ENCODE measurements at regions not wholly inside any gene's neighbourhood (a gene's known extent, or its start where the extent isn't known, plus 50 kb on each side); places are given as distances from the start of the nearest gene placed in this dataset.
"Not testable (repeated sequence)": the region's sequence is repeated elsewhere in the genome, so short reads cannot be mapped to it uniquely, and the experiment has no call there.

DNA sequence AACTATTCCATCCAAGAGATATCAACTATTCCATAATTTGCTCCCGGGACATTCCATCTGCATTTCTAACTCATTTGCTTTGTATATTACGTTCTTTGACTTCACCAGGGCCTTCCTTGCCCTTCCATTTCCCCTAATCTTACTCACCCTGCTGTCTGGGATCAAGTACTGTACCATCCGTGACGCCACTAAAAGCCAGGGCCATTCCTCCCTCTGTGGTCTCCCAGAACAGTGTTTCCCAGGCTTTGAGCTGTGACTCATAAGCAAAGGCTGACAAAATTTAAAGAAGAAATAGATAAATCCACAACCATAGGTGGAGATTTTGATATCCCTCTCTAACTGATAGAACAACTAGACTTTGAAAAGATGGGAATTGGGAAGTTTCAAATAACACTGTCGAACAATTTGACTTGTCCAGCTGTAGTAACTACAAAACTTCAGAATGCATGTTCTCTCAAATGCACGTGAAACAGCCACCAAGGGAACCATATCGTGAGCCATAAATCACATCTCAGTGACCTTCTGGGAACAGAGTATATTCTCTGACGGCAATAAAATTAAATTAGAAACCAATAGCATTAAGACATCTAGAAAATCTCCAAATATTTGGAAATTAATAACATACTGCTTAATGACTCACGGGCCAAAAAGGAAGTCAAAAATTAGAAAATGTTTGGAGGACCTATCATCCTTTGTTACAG lies 501.0 kb downstream of the SETD4 start:
- no peak for DNase-seq

DNA sequence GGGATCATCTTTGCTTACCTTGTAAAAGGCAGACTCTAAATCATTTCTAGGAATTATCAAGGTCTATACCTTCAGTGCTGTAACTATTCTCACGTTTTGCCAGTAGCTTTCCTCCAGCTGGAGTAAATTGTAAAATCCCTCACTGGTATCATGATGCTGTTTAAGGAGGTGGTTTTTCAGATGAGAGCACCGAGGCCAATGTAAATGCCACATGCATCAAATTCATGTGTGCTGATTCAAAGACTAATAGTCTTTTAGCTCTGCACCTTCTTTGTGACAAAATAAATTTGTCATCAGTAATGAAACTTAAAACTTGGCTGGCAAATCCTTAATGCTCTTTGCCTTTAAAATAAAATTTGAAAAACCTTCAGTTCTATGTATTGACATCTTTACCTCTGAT lies 503.8 kb downstream of the SETD4 start:
- DNase-seq, result no peak

DNA sequence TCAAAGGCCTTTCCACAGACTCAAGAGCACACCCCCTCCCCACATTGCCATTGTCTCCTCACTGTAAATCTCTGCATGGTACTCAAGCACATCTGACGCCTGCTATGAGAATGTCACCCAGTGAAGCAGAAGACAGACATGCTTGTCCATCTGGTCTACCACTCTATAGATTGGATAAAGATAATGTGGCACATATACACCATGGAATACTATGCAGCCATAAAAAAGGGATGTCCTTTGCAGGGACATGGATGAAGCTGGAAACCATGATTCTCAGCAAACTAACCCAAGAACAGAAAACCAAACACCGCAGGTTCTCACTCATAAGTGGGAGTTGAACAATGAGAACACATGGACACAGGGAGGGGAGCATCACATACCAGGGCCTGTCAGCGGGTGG lies 503.4 kb upstream of the RUNX1 start:
- not testable (repeated sequence) for DNase-seq

DNA sequence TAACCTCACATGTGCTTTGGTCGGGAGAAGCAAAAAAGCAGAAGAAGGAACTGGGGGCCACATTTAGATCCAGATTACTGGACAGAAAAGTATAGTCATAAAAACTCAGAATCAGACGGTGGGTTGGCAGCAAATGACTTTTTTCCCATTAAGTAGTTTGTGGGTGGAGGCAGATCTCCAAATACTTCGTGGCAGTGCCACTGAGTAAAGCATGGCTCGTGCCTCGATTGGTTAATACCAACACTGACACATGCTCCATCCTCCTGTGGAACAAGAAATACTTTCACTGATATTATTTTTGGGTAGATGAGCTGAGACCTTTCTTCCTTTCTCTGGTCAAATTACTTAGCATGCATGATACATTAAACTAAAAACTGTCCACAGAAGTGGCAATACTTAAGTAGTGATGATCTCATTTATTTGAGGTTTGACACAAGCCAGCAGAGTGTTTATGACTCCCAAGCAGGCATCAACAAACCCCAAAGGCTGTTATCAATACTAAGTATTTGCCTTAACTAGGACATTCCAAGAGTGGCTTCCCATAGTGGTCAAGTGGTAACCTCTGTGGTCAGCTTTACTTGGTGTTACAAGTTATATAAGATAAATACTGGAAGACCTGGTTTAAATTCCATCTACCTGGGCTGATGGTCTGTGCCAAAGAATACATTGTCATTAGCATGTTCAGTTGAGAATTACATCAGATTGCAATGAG lies 500.0 kb upstream of the RUNX1 start:
- no peak for DNase-seq

DNA sequence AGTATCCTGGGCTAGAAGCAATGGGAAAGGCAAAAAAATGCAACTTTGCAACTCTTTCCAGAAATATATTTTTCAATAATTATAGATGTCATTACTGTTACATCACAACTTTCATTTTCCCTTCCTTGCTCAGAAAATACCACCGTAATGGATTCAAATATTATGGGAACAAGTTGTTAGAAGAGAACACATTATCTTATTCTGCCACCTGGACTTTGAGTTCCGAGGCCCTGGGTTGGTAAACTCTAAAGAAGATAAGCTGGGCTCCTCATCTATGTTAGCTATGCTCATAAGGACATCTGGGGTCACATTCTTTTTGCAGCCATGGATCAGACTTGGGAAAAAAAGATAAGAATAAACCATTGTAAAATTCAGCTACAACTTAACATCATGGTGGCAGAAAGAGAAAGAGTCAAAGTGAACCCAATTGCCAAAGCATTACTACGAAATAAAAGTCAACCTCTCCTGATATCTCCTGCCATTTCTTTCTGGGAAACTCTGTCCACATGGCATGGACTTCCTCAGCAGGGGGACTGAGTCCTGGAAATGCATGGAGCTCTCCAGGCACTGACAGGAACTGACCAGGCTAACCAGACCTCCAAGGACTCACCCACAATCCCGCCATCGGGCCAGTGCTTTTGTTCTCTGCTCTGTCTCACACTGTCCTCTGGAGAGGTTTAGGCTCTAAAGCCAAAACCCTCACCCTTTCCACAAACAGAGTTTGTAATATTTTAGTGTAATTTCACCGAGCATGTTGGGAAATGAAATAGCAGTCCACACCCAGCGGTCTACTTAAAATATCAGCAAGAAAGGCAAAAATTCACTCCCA lies 499.1 kb upstream of the RUNX1 start:
- no peak for DNase-seq

DNA sequence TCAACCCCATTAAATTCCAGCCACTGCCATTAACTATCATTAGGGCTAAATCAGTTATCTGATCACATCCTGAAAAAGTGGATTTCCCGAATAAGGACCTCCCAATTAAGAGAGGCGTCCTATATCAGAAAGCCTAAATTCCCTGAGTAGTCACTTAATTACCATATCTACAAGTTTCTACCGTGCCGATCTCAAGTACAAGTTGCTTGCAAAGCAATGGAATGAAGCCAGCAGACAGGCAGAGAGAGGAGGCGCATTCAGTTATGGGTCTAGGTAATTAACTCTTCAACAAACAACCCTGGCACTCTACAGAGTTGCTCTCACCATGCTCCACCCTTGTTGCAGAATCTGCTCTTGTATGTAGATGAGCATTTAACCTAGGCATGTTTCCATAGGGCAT lies 494.6 kb upstream of the RUNX1 start:
- no peak for DNase-seq

DNA sequence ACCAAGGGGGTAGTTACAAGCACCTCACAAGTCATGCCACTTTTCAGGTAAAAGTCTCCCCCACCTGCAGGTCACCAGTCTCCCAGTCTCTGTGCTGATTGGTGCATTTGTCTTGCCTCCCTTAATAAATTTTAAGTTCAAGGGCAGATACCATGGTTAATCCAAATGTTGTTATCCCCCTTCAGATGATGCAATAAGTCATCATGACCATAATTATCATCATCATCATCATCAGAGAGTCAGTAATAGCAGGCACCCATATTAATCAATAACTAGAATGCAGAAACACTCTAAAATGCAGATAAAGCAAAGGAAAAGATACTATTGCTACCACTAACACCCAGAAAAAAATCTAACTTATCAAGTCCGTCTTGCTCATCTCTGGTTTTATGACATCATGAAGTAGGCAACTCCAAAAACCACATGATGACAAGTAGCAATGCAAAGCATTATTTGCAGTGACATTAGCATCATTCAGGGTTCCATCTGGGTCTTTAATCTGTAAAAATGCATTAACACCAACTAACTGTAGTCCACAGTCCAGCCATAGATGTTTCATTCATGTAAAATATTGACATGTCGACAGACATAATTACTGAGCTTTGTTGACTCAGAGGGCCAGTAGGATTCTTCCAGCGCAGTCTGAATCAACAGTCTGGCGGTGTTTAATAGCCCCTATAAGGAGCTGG lies 492.0 kb upstream of the RUNX1 start:
- DNase-seq, result no peak

DNA sequence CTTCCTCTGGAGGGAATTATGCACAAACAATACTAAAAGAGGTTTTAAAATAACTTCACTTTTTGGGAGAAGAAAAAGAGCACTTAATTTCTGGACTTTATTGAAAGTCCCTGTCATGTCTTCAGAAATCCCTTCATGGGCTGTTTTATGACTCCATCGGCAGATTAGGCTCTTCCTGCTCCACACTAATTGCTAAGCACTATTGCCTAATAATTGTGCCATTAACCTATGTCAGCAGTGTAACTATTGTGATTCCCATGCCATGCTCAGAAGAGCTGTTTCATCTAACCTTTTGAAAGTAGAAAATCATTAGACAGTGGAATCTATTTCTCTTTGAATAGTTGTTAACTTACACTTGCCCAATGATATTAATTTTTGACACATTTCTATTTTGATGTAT lies 489.3 kb upstream of the RUNX1 start:
- no peak for DNase-seq

DNA sequence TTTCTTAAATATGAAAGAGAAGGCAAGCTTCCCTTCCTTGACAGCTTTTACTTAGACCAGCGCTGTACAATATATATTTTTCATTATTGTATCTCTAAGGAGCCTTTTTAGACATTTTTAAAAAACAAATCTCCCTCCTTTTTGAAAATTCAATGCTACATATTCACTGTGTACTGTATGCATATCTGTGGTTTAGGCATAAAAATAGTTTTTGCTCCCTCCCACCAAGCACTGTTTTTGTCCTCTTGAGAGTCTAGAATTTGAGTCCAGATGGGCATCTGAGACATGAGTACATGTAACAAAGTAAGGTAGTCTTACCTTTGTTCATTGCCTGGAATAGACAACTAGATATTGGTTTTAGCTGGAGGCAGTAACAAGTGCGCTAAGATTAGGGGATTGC lies 488.5 kb upstream of the RUNX1 start:
- no peak for DNase-seq

DNA sequence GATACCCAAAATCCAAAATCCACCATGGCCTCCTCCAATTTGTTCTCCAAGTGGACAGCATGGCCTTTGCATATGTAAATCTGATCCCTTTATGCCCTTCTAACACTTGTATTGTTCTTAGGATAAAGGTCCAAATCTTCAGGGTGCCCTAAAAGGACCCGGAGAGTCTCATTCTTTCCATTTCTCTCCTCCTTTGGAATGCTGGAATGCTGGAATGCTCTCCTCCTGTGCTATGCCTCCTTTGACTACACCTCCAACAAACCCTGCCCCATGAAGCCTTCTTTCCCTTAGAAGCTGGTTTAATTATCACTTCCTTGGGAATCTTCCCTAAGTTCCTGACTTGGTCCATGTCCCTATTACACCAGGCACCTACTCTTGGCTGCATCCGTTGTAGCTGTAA lies 484.8 kb upstream of the RUNX1 start:
- DNase-seq, result no peak

DNA sequence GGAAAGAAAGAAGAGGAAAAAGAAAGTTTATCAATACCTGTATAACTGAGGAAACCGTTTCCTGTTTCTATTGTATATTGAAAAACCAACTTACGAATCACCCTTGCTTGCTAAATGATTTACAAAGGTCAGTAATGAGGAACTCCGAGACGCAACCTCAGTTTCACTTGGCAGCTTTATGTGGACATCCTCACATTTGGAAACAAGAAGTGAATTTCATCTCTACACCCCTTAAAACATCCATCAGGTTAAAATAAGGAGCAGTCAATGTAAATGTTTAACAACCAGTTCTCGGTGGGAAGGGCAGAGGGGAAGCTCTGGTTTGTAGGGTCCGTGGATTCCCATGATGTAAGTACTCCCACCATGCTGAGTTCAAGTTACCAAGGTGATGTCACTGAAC lies 481.7 kb upstream of the RUNX1 start:
- DNase-seq, result no peak

DNA sequence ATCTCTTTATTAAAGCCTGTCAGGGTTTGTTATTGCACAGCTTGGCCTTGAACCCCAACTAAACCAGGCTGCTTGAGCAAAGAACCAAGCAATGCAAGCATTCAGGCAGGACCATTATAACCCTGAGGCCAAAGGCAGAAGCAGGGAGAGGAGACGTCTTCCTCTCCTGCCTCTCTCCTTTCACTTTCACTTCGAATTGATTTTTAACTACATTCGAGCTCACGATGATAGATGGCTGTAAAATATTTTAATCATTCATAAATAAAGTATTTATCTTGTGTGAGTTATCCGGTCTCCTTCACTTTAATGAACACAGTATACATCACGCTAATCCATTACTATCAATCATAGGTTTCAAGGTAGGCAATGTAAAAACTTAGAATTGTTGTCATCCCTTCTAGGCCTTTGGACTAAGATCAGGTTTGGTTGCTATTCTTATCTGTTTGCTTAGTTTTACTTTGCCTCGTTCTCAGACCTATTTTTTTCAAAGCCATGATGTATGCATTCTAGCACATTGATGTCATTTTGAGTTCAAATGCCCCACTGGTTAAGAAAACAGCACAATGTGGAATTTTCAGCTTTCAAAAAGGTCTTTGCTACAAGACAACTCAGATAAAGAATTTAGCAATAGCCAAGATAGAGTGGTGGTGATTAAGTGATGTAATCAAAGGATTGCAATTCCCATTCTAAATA lies 480.2 kb upstream of the RUNX1 start:
- peak; percentile 44 for DNase-seq

DNA sequence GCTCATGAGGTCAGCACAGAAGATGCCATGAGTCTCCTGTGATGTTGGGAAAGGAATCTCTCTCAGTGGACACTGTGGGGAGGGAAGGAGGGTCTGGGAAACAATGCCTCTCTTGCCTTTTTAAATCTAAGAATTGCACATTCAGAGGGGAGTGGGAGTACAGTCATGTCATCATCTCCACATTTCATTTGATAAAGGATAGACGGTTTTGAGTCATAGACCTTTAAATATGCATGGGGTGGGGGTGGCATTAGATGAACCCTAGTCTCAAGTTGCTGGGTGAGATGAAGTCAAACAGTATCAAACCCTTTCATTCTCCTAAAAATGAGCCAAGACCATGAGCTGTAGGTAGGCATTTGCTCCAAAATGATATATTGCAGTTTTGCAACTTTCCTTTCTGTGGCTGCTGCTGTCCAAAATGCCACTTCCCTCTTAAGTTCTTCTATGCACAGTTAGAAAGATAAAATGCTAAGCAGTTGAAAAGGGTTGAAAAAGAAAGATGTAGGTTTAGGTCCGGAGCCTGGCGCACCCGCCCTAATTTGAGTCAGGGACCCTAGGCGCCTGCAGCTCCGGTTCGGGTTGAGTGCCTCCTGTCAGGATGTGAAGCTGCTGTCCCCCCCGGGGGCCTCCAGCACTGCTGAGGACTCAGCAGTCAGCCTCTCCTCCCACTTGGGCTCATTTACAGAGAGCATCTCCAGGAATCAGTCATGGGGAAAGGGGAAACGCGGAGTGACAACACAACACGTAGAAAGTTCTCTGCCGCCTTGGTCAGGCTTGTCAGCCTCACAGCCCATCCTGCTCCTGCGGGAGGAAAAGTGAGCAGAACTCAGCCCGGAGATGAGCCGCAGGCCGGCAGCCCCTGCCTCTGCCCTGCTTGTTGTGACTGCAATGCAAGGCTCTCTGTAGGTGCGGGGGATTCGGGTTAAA lies 479.3 kb upstream of the RUNX1 start:
- peak; percentile 32 for DNase-seq

DNA sequence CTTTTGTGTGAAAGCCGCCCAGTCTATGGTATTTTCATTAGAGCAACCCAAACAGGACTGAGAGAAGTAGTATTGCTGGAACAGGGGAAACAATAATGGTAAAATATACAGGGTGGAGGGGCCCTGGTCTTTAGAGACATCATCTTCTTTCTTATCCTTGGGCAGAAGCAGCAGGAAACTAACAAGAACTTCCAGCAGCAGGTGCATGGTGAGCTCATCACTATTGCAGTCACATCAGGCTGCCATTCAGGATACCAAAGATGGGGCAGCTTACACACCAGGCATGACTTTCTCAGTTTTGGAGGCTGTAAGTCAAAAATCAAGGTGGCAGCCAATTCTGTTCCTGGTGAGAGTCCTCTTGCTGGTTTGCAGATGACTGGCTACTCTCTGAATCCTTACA lies 478.3 kb upstream of the RUNX1 start:
- no peak for DNase-seq

DNA sequence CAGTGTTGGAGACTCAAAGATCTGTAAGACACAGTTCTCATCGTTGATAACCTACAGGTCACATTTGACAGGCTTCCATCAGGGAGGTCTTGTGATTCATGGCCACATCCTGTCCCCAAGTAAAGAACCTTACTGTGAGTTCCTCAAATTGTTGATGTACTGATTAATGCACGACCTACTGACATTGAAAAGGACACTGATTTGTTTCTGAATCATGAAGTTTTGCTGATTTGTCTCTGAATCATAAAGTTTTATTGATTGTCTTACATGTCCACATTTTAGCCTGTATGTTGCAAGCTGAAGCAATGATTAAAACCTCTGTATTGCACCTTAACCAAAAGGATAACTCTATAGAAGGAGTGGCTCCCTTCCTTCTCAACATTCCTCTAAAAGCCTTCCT lies 476.3 kb upstream of the RUNX1 start:
- DNase-seq, result no peak

DNA sequence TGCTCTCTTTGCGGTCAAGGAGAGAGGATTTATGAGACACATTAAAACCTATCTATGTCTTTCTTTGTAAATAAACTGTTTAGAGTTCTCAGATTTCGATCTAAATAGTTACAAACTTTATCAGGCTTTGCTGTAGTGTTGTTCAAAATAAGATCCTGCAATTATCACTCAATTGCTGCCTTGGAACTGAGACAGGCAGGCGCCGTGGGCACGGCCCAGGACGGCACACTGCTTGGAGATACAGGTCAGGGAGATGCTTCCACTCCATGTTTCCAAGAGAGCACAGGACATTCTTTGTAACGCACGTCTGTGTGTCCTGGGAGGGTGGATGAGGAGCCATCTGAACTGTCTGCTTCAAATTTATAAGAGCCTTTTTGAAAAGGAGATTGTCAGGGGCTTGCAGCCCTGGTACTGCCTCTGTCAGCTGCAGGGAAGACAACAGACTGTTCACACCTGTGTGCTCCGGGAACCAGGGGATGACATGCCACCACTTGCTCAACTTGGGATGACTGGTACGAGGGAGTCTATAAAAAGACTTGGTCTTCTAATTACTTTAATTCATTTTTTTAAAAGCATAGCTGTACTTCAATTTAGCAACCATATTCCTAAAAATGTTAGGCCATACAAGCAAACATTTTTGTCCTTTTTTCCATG lies 472.9 kb upstream of the RUNX1 start:
- DNase-seq, result no peak

DNA sequence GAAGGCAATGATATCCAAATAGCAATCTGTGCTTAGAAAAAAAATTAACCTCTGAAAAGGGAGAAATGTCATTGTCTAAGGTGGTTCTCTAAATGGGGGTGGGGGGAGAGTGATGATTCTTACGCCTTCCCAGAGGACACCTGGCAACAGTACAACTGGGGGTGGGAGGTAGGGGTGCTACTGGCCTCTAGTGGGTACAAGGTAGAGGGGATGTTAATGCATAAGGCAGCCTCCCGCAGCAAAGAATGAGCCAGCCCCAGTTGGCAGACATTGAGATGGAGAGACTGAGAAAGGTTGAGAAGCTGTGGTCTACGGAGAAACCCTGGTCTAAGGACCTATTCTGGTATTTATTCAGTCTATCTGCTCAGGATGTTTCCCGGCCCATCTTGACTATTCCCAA lies 472.2 kb upstream of the RUNX1 start:
- no peak for DNase-seq

DNA sequence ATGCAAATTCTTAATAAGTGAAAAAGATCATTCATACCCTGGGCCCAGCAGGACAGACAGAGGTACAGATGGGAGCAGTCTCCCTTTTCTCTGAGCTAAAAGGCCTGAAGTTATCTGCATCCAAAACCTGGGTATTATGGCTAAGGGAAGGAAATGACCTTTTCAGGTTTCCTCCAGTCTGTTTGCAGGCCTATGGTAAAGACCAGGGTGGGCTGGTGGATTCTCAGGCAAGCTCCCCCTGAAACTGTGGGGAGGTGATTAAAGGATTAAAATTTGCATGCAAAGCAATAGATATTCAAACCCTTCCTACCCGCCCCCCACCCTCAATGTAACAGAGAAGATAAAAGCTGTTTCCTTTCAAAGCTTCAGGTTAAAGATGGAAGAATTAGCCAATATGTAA lies 471.8 kb upstream of the RUNX1 start:
- no peak for DNase-seq

DNA sequence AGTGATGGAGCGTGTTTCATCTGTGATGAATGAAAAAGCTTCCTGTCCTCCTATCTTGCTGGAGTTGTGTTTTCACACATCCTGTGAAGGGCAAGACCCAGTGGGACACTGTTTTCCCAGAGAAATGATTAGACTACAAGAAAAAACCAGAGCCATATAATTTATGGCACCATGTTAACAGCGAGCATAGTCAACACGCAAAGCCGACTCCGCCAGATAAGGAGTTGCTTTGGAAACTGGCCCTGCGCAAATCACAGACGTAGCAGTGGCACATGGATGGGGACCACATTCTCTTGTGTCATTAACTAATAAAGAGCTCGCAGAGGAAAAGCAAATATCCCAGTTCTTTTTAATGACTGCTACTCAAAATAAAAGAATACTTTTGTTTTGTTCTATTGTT lies 471.2 kb upstream of the RUNX1 start:
- no peak for DNase-seq

DNA sequence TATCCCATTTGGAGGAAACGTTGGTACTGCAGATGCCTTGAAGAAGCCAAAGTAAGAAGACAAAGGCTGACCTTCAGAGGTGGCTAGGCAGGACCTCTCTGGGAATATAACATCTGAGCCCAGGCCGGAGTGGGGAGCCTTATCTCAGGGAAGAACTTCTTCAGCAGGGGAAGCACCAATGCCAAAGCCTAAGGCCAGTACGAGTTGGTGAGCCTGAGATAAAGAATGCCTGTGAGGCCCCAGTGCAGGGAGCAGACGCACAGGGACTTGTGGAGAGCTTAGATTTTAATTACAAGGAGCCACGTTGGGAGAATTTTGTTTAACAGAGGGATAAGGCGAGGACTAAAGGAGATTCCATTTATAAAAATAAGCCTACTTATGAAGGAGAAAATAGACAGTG lies 468.8 kb upstream of the RUNX1 start:
- no peak for DNase-seq

DNA sequence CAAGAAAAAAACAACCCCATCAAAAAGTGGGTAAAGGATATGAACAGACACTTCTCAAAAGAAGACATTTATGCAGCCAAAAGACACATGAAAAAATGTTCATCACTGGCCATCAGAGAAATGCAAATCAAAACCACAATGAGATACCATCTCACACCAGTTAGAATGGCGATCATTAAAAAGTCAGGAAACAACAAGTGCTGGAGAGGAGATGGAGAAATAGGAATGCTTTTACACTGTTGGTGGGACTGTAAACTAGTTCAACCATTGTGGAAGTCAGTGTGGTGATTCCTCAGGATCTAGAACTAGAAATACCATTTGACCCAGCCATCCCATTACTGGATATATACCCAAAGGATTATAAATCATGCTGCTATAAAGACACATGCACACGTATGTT lies 467.2 kb upstream of the RUNX1 start:
- not testable (repeated sequence) for DNase-seq
